ENCODE measurements at regions not wholly inside any gene's neighbourhood (a gene's known extent, or its start where the extent isn't known, plus 50 kb on each side); places are given as distances from the start of the nearest gene placed in this dataset.
"Not testable (repeated sequence)": the region's sequence is repeated elsewhere in the genome, so short reads cannot be mapped to it uniquely, and the experiment has no call there.

DNA sequence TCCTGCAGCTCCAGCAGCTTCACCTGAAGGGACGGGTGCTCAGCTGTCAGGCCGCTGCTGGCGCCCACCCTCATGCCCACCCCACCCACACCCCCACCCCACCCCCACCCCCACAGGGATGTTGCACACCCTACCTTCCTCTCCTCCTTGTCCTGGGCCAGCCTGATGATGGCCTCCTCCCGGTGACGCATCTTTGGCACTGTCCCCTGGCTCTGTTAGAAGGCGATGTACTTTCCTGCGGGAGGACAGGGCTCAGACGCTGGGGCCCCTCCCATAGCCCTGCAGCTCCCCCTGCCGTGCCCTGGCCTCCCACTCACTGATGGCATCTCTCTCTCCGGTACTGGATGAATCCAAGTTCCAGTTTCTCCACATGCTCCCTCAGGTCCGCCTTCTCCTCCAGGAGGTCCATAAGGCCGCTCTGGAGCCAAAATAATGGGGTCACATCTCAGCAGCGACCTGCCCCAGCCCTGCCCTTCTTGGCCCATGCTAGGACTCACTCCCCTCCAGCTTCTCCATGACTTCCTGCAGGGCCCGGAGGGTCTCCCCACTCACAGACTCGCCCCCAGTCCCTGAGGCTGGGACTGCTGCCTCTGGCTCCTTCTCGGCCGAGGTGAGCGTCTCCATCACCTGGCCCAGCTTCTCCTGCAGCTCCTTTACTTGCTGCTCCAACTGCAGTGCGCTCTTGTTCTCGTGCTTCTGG, 55.2 kb downstream of the GOLGA8B start:
- not testable (repeated sequence) for H3K4me1 Mint-ChIP-seq; H3K36me3 ChIP-seq (ENCODE audit: control insufficient read depth, insufficient read depth, low read length); H3K27ac ChIP-seq (ENCODE audit: low read depth, low read length); H3K4me1 ChIP-seq (ENCODE audit: control insufficient read depth, insufficient read depth, low read length); H3K9ac ChIP-seq (ENCODE audit: extremely low read depth, low read length, poor library complexity, severe bottlenecking); H3K27me3 ChIP-seq (ENCODE audit: control insufficient read depth, insufficient read depth, low read length, poor library complexity, severe bottlenecking); H3K27ac Mint-ChIP-seq; DNase-seq; H3K9me3 Mint-ChIP-seq; H3K9me3 ChIP-seq (ENCODE audit: control insufficient read depth, low read length); H3K36me3 Mint-ChIP-seq (ENCODE audit: low read depth); H3K4me3 ChIP-seq (ENCODE audit: low read length); H3K27me3 Mint-ChIP-seq (ENCODE audit: insufficient read depth); H3K4me3 Mint-ChIP-seq
- WGBS, 2 experiments (ENCODE audit: insufficient coverage in 1 of 2, insufficient read length in 1 of 2) = no CpG with 5 or more reads among the region's 20 CpGs

DNA sequence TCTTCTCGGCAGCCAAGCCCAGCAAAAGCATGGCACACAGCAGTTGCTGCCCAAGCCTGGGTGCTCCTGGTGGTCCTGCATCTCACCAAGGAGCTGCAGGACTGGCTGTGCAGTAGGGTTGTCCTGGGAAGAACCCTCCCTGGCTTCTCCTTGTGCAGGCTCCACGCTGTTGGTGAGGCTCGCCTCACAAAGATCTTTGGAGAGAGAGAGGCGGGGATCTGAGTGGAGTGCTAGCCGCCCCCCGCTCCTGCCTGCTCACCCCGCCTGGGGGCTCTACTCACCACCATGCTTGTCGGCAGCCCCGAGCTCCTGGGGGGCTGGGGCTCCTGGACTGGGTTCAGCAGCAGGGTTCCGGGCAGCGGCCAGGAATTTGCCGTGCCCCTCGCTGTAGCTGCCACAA, 55.8 kb downstream of the GOLGA8B start:
- H3K4me3 ChIP-seq (ENCODE audit: low read length); H3K4me3 Mint-ChIP-seq; H3K36me3 ChIP-seq (ENCODE audit: control insufficient read depth, insufficient read depth, low read length): not testable (repeated sequence)

DNA sequence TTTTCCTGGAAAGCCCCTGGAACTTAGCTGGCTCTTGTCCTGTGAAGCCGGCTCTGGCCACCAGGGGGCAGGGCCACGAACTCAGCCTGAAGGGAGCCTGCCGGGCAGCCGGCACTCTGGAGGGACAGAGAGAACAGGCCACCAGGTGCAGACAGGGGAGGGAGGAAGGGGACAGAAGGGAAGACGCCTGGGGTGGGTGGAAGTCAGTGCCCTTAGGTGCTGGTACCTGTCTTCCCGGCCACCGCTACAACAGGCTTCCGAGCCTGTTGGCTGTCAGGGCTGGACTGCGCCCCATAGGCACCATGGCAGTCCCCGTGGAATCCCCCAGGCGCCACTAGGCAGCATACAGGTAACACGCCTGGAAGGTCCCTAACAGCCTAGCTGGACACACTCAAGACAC, 59.6 kb downstream of the GOLGA8B start:
- not testable (repeated sequence) for H3K27ac ChIP-seq (ENCODE audit: low read depth, low read length); H3K9ac ChIP-seq (ENCODE audit: extremely low read depth, low read length, poor library complexity, severe bottlenecking); H3K36me3 ChIP-seq (ENCODE audit: control insufficient read depth, insufficient read depth, low read length); H3K27me3 ChIP-seq (ENCODE audit: control insufficient read depth, insufficient read depth, low read length, poor library complexity, severe bottlenecking); H3K9me3 Mint-ChIP-seq; H3K36me3 Mint-ChIP-seq (ENCODE audit: low read depth); H3K4me1 ChIP-seq (ENCODE audit: control insufficient read depth, insufficient read depth, low read length); H3K27ac Mint-ChIP-seq; H3K4me3 Mint-ChIP-seq; H3K27me3 Mint-ChIP-seq (ENCODE audit: insufficient read depth); H3K4me1 Mint-ChIP-seq; H3K9me3 ChIP-seq (ENCODE audit: control insufficient read depth, low read length); H3K4me3 ChIP-seq (ENCODE audit: low read length); DNase-seq
- TF ChIP-seq, protein P1, sequence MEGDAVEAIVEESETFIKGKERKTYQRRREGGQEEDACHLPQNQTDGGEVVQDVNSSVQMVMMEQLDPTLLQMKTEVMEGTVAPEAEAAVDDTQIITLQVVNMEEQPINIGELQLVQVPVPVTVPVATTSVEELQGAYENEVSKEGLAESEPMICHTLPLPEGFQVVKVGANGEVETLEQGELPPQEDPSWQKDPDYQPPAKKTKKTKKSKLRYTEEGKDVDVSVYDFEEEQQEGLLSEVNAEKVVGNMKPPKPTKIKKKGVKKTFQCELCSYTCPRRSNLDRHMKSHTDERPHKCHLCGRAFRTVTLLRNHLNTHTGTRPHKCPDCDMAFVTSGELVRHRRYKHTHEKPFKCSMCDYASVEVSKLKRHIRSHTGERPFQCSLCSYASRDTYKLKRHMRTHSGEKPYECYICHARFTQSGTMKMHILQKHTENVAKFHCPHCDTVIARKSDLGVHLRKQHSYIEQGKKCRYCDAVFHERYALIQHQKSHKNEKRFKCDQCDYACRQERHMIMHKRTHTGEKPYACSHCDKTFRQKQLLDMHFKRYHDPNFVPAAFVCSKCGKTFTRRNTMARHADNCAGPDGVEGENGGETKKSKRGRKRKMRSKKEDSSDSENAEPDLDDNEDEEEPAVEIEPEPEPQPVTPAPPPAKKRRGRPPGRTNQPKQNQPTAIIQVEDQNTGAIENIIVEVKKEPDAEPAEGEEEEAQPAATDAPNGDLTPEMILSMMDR (conservative IDR thresholded peaks at IDR 0.05) = peak; percentile 11
- WGBS, 2 experiments (ENCODE audit: insufficient coverage in 1 of 2, insufficient read length in 1 of 2) = 100% methylated on average over 1 of the region's 12 CpGs; no CpG with 5 or more reads in 1 of the 2 experiments

More for the DNA sequence above, 55.8 kb downstream of the GOLGA8B start:
- H3K4me1 ChIP-seq (ENCODE audit: control insufficient read depth, insufficient read depth, low read length); H3K27ac Mint-ChIP-seq; DNase-seq; H3K9me3 ChIP-seq (ENCODE audit: control insufficient read depth, low read length); H3K27me3 ChIP-seq (ENCODE audit: control insufficient read depth, insufficient read depth, low read length, poor library complexity, severe bottlenecking); H3K27ac ChIP-seq (ENCODE audit: low read depth, low read length); H3K9ac ChIP-seq (ENCODE audit: extremely low read depth, low read length, poor library complexity, severe bottlenecking); H3K9me3 Mint-ChIP-seq; H3K4me1 Mint-ChIP-seq; H3K27me3 Mint-ChIP-seq (ENCODE audit: insufficient read depth); H3K36me3 Mint-ChIP-seq (ENCODE audit: low read depth): not testable (repeated sequence)
- WGBS, 2 experiments (ENCODE audit: insufficient coverage in 1 of 2, insufficient read length in 1 of 2) = 91% methylated on average over 3 of the region's 13 CpGs; no CpG with 5 or more reads in 1 of the 2 experiments

DNA sequence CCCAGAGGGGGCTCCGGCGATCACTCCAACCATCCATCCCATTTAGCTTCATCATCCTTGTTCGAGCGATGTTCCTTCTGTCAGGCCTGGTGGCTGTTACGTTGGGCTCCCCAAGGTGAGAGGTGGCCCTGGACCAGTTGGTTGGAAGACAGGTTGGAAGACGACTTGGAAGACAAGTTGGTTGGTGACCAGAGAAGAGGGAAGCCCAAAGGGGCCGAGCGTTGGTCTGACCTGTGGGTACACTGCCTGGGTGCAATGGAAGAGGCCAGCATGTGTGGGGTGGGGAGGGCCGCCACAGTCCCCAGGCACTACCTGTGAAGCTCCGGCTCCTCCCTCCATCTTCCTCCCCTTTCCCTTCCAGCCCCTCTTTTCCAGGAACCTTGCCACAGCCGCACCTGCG, 60.9 kb downstream of the GOLGA8B start:
- H3K27me3 ChIP-seq (ENCODE audit: control insufficient read depth, insufficient read depth, low read length, poor library complexity, severe bottlenecking); H3K9me3 ChIP-seq (ENCODE audit: control insufficient read depth, low read length); H3K36me3 ChIP-seq (ENCODE audit: control insufficient read depth, insufficient read depth, low read length); H3K4me1 ChIP-seq (ENCODE audit: control insufficient read depth, insufficient read depth, low read length); H3K27me3 Mint-ChIP-seq (ENCODE audit: insufficient read depth); H3K4me3 ChIP-seq (ENCODE audit: low read length); H3K4me1 Mint-ChIP-seq; H3K27ac ChIP-seq (ENCODE audit: low read depth, low read length); H3K36me3 Mint-ChIP-seq (ENCODE audit: low read depth); H3K27ac Mint-ChIP-seq; H3K9ac ChIP-seq (ENCODE audit: extremely low read depth, low read length, poor library complexity, severe bottlenecking); H3K9me3 Mint-ChIP-seq; H3K4me3 Mint-ChIP-seq; DNase-seq: not testable (repeated sequence)
- 95% methylated on average over 4 of the region's 12 CpGs; no CpG with 5 or more reads in 1 of the 2 experiments for WGBS, 2 experiments (ENCODE audit: insufficient coverage in 1 of 2, insufficient read length in 1 of 2)

DNA sequence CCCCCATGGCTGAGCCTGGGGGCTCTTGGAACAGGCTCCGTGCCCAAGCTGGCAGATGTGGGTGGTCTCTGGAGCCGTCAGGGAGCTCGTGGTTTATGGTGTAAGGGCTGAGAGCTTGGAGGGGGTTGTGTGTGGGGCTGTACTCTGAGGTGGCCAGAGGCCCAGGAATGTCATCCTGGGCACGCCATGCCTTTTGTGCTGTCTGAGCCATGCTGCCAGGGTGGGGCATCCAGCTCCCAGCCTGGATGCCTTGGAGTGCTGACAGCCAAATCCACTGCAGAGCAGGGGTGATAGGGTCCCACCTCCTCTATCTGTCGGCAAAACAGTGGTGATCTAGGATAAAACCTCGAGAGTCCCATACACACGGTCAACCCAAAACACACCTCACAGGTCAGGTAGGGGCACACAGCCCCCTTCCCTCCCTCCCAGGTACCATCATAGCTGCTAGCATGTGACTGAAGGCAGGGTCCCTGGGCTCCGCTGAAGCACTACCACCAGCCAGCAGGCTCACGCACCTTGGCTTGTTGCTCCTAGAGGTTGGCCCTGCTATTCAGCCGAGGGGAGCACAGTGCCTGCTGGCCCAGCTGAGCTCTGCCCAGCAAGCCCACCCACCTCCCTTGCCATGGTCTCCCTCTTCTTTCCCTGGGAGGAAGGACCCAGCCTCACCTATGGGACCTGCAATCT, 61.5 kb downstream of the GOLGA8B start:
- H3K27ac Mint-ChIP-seq; H3K36me3 Mint-ChIP-seq (ENCODE audit: low read depth); DNase-seq; H3K4me1 ChIP-seq (ENCODE audit: control insufficient read depth, insufficient read depth, low read length); H3K27me3 ChIP-seq (ENCODE audit: control insufficient read depth, insufficient read depth, low read length, poor library complexity, severe bottlenecking); H3K9me3 Mint-ChIP-seq; H3K9me3 ChIP-seq (ENCODE audit: control insufficient read depth, low read length); H3K4me1 Mint-ChIP-seq; H3K4me3 ChIP-seq (ENCODE audit: low read length); H3K27ac ChIP-seq (ENCODE audit: low read depth, low read length); H3K4me3 Mint-ChIP-seq; H3K36me3 ChIP-seq (ENCODE audit: control insufficient read depth, insufficient read depth, low read length); H3K9ac ChIP-seq (ENCODE audit: extremely low read depth, low read length, poor library complexity, severe bottlenecking): not testable (repeated sequence)
- H3K27me3 Mint-ChIP-seq (ENCODE audit: insufficient read depth) = peaks cover 11% of the 10 kb centered on the region
- WGBS, 2 experiments (ENCODE audit: insufficient coverage in 1 of 2, insufficient read length in 1 of 2) = 95% methylated on average over 6 of the region's 10 CpGs; no CpG with 5 or more reads in 1 of the 2 experiments

Measured in endodermal cell (in vitro differentiated cells).